H9 (cell line): ENCODE measurements at regions not wholly inside any gene's neighbourhood (a gene's known extent, or its start where the extent isn't known, plus 50 kb on each side); places are given as distances from the start of the nearest gene placed in this dataset.

ENCODE experiments used
- DNase-seq: peaks from one replicate; pipeline ENCODE4 v3.0.0-alpha.2; 2017
- H2AFZ ChIP-seq: one replicate; pipeline ENCODE4 v1.6.1; 2013; ENCODE audit warnings: mild to moderate bottlenecking, low read length, control low read depth, moderate library complexity
- H2AK5ac ChIP-seq: 2 replicates; pipeline ENCODE4 v1.6.1; 2013; ENCODE audit warnings: low read length, control low read depth, mixed read lengths; ENCODE audit not compliant: insufficient read length
- H2BK120ac ChIP-seq: one replicate; pipeline ENCODE4 v1.6.1; 2013; ENCODE audit warnings: low read depth, mild to moderate bottlenecking, low read length, control low read depth, inconsistent platforms; ENCODE audit not compliant: poor library complexity, severe bottlenecking
- H2BK12ac ChIP-seq: 2 replicates; pipeline ENCODE4 v1.6.1; 2013; ENCODE audit warnings: low read length, control low read depth, mixed read lengths, low read depth; ENCODE audit not compliant: insufficient read length
- H2BK15ac ChIP-seq: 2 replicates; pipeline ENCODE4 v1.6.1; 2013; ENCODE audit warnings: low read depth, low read length, control low read depth
- H2BK20ac ChIP-seq: one replicate; pipeline ENCODE4 v1.6.1; 2013; ENCODE audit warnings: low read depth, mild to moderate bottlenecking, low read length, control low read depth, inconsistent platforms; ENCODE audit not compliant: poor library complexity, severe bottlenecking
- H2BK5ac ChIP-seq: 2 replicates; pipeline ENCODE4 v1.6.1; 2013; ENCODE audit warnings: low read length, control low read depth, mixed read lengths; ENCODE audit not compliant: insufficient read length
- H3K14ac ChIP-seq: 2 replicates; pipeline ENCODE4 v1.6.1; 2013; ENCODE audit warnings: low read length, control low read depth; ENCODE audit not compliant: insufficient read depth
- H3K18ac ChIP-seq: 2 replicates; pipeline ENCODE4 v1.6.1; 2013; ENCODE audit warnings: low read depth, mild to moderate bottlenecking, mixed read lengths, low read length, control low read depth; ENCODE audit not compliant: insufficient read length
- H3K23ac ChIP-seq: 2 replicates; pipeline ENCODE4 v1.6.1; 2013; ENCODE audit warnings: low read length, control low read depth, mixed read lengths, low read depth; ENCODE audit not compliant: insufficient read length
- H3K23me2 ChIP-seq: 2 replicates; pipeline ENCODE4 v1.6.1; 2013; ENCODE audit warnings: low read depth, mild to moderate bottlenecking, mixed read lengths, low read length, control low read depth; ENCODE audit not compliant: insufficient read length, poor library complexity, severe bottlenecking
- H3K27ac ChIP-seq: 2 replicates; pipeline ENCODE4 v1.5.1; 2013; ENCODE audit warnings: low read length, control low read depth, mixed read lengths, low read depth; ENCODE audit not compliant: insufficient read length
- H3K27me3 ChIP-seq: 2 replicates; pipeline ENCODE4 v1.6.1; 2013; ENCODE audit warnings: low read length, control low read depth, inconsistent platforms; ENCODE audit not compliant: insufficient read depth
- H3K4ac ChIP-seq: 2 replicates; pipeline ENCODE4 v1.6.1; 2013; ENCODE audit warnings: low read depth, mild to moderate bottlenecking, control low read depth, inconsistent platforms, low read length, moderate library complexity
- H3K4me1 ChIP-seq: 2 replicates; pipeline ENCODE4 v1.6.1; 2013; ENCODE audit warnings: low read length, control low read depth, inconsistent platforms; ENCODE audit not compliant: insufficient read depth
- H3K4me2 ChIP-seq: 2 replicates; pipeline ENCODE4 v1.6.1; 2013; ENCODE audit warnings: low read length, control low read depth, mixed read lengths; ENCODE audit not compliant: insufficient read length, insufficient read depth
- H3K56ac ChIP-seq: 2 replicates; pipeline ENCODE4 v1.6.1; 2013; ENCODE audit warnings: low read depth, mild to moderate bottlenecking, mixed read lengths, low read length, control low read depth; ENCODE audit not compliant: insufficient read length
- H3K79me1 ChIP-seq: 2 replicates; pipeline ENCODE4 v1.6.1; 2013; ENCODE audit warnings: low read depth, mild to moderate bottlenecking, moderate library complexity, low read length, control low read depth, inconsistent platforms; ENCODE audit not compliant: insufficient read depth, poor library complexity, severe bottlenecking
- H3K79me2 ChIP-seq: 2 replicates; pipeline ENCODE4 v1.6.1; 2013; ENCODE audit warnings: low read length, control low read depth, inconsistent platforms; ENCODE audit not compliant: insufficient read depth
- H3K9ac ChIP-seq: 2 replicates; pipeline ENCODE4 v1.6.1; 2013; ENCODE audit warnings: low read length, control low read depth, mixed read lengths; ENCODE audit not compliant: insufficient read length; ENCODE audit errors: extremely low read depth
- H3K9me3 ChIP-seq: one replicate; pipeline ENCODE4 v1.6.1; 2013; ENCODE audit warnings: low read depth, low read length, inconsistent platforms; ENCODE audit not compliant: control insufficient read depth
- H3T11ph ChIP-seq: one replicate; pipeline ENCODE4 v1.6.1; 2013; ENCODE audit warnings: mild to moderate bottlenecking, low read length, control low read depth, inconsistent platforms
- H4K20me1 ChIP-seq: one replicate; pipeline ENCODE4 v1.6.1; 2013; ENCODE audit not compliant: control insufficient read depth, insufficient read length, insufficient read depth
- H4K5ac ChIP-seq: 2 replicates; pipeline ENCODE4 v1.6.1; 2013; ENCODE audit warnings: low read depth, mild to moderate bottlenecking, mixed read lengths, low read length, control low read depth; ENCODE audit not compliant: insufficient read length
- H4K8ac ChIP-seq: replicated peaks from 2 replicates; pipeline ENCODE4 v1.6.1; 2013; ENCODE audit warnings: low read length, control low read depth, mixed read lengths, low read depth; ENCODE audit not compliant: insufficient read length
- H4K91ac ChIP-seq: 2 replicates; pipeline ENCODE4 v1.6.1; 2013; ENCODE audit warnings: low read depth, mild to moderate bottlenecking, moderate library complexity, mixed read lengths, low read length, control low read depth; ENCODE audit not compliant: insufficient read length
- H3K27ac Mint-ChIP-seq, 3 experiments: 2 replicates in 2 of 3; 3 replicates in 1 of 3; pipeline ENCODE4 v1.8.0; 2020 to 2021; ENCODE audit warnings: mixed read lengths in 3 of 3, mild to moderate bottlenecking in 1 of 3, moderate library complexity in 1 of 3
- H3K27me3 Mint-ChIP-seq: 2 replicates; pipeline ENCODE4 v1.8.0; 2021; ENCODE audit warnings: low read depth, mild to moderate bottlenecking, moderate library complexity, mixed read lengths
- H3K36me3 Mint-ChIP-seq, 3 experiments: 2 replicates in 2 of 3; 3 replicates in 1 of 3; pipeline ENCODE4 v1.8.0; 2020 to 2021; ENCODE audit warnings: low read depth in 3 of 3, mixed read lengths in 3 of 3; ENCODE audit not compliant: insufficient read depth in 1 of 3
- H3K4me1 Mint-ChIP-seq, 2 experiments: 2 replicates each; pipeline ENCODE4 v1.8.0; 2020; ENCODE audit warnings: mixed read lengths in 2 of 2
- H3K4me3 Mint-ChIP-seq, 2 experiments: 2 replicates in 1 of 2; 3 replicates in 1 of 2; pipeline ENCODE4 v1.8.0; 2020 to 2021; ENCODE audit warnings: mild to moderate bottlenecking in 2 of 2, mixed read lengths in 2 of 2, moderate library complexity in 1 of 2
- H3K9me3 Mint-ChIP-seq, 2 experiments: 2 replicates in 1 of 2; 3 replicates in 1 of 2; pipeline ENCODE4 v1.8.0; 2020; ENCODE audit warnings: mild to moderate bottlenecking in 2 of 2, mixed read lengths in 2 of 2, moderate library complexity in 1 of 2
- CTCF ChIP-seq: fragments of 200-600 bp; sonication (generic); conservative IDR thresholded peaks from 3 replicates; pipeline ENCODE4 v1.8.0; 2021; ENCODE audit warnings: antibody characterized with exemption, mild to moderate bottlenecking
- WGBS: extraction: QIAGEN DNeasy Blood & Tissue Kit; methylation state at CpG from one replicate; pipeline ENCODE4 v1.1.7; 2013; ENCODE audit warnings: missing lambda C conversion rate, low lambda C conversion rate, mixed read lengths; ENCODE audit not compliant: insufficient read length; ENCODE audit errors: extremely low coverage; 5-methylcytosine and 5-hydroxymethylcytosine counted together

- H3K4me2 ChIP-seq, result no peak overlapping the region
- H3K27ac ChIP-seq, result no peak overlapping the region
- H3K23ac ChIP-seq, result no peak overlapping the region
- H2BK5ac ChIP-seq, result no peak overlapping the region
- no peak overlapping the region for H2AK5ac ChIP-seq
- H3K27ac Mint-ChIP-seq, result no peak overlapping the region
- no peak overlapping the region for H4K8ac ChIP-seq
- no peak overlapping the region for H2BK20ac ChIP-seq
- H3K4me3 Mint-ChIP-seq, result no peak overlapping the region
- H3K9me3 ChIP-seq, result no peaks in the 10 kb centered on the region
- no peak overlapping the region for H3T11ph ChIP-seq
- H2AFZ ChIP-seq, result no peak overlapping the region
- no peak for TF ChIP-seq CTCF
- no peaks in the 10 kb centered on the region for H3K27me3 Mint-ChIP-seq
- no CpG with 5 or more reads among the region's 4 CpGs for WGBS
- H3K4ac ChIP-seq, result no peak overlapping the region
- H3K9ac ChIP-seq, result no peak overlapping the region
- H3K36me3 Mint-ChIP-seq, result no peaks in the 10 kb centered on the region; a peak in 1 of 7 replicates
- H3K23me2 ChIP-seq, result no peaks in the 10 kb centered on the region
- H4K91ac ChIP-seq, result no peak overlapping the region
- no peaks in the 10 kb centered on the region for H3K79me2 ChIP-seq
- H3K79me1 ChIP-seq, result no peaks in the 10 kb centered on the region
- no peaks in the 10 kb centered on the region for H3K4me1 ChIP-seq
- no peak overlapping the region for H2BK120ac ChIP-seq
- H2BK12ac ChIP-seq, result no peak overlapping the region
- H3K14ac ChIP-seq, result no peak overlapping the region
- no peak overlapping the region for H3K18ac ChIP-seq
- no peak overlapping the region for H3K56ac ChIP-seq
- no peaks in the 10 kb centered on the region for H3K27me3 ChIP-seq
- no peaks in the 10 kb centered on the region for H3K9me3 Mint-ChIP-seq
- no peak for DNase-seq
- no peak overlapping the region for H4K5ac ChIP-seq
- no peaks in the 10 kb centered on the region for H4K20me1 ChIP-seq
- no peak overlapping the region for H2BK15ac ChIP-seq
- H3K4me1 Mint-ChIP-seq, result peaks cover 0 to 4% of the 10 kb centered on the region in 2 experiments; a peak in 2 of 4 replicates
Observed at GRCh38 chr20:40459299-40459698, 229.7 kb downstream of the MAFB start.
